GM19324 (cell line): ENCODE measurements at regions not wholly inside any gene's neighbourhood (a gene's known extent, or its start where the extent isn't known, plus 50 kb on each side); places are given as distances from the start of the nearest gene placed in this dataset.
"Not testable (repeated sequence)": the region's sequence is repeated elsewhere in the genome, so short reads cannot be mapped to it uniquely, and the experiment has no call there.

Experiments
- ATAC-seq: cut with Tn5 transposase; IDR thresholded peaks from one replicate; pipeline ENCODE4 v1.9.1; 2021; ENCODE audit warnings: mild to moderate bottlenecking, moderate library complexity; ENCODE audit not compliant: unreplicated experiment, low FRiP score

DNA sequence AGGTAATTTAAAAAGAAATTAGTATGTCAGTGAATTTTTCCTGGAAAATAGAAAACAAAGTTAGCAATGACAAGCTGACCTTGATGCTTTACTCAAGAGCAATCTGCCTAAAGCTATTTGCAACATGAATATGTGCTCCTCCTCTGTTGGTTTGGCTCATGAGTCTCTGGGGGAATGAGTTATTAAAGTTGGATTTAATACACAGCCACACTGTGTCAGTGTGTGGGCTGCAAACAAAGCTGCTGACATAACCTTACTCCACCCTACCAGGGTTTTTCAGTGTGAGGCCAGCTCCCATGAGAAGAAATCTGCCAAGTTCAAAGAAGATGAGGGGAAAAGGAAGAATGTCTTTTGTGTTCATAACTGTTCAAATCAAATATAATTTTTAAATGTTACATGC is 280.5 kb downstream of the TLL1 start:
- no peak for ATAC-seq

DNA sequence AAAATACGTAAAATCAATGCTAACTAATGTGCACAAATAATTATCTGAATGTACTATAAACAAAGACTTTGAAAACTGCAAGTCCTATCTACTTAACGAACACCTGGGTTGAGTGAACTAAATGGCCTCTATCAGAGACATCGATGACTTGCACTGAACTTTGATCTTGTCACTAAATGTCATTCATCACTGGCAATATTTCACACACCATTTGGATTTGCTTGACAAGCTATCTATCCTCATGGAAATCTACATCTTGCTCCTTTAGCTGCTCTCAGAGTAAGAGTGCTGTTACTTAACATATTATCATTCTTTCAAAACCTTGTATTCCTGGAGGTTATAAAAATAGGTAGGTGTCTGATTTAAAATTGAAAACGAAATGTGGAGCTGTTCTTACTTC is 289.3 kb downstream of the TLL1 start:
- no peak for ATAC-seq

DNA sequence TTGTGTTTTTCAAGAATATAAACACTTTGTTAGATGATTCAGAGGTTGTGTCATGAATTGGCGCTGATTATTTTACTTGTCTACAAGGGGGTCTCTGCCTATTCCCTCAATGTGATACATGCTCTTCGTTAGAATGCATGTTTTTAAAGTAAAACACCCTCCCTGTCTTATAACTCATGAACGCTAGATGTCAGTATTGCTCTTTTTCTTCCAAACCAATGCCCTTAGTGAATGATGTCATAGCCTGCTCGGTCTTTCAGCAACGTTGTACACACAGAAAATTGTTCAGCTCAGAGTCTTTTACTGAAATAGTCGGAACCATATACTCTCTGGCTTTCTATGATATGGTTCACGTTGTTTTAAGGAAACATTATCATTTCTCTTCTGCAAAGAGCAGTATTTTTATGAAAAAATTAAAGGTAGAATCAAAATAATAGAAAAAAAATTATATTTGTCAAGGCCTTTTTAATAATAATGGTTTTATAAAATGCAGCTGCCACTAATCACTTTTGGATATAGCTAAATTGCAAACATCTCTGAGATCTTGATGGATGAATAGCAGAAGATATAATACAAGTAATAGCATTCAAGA is 292.9 kb downstream of the TLL1 start:
- ATAC-seq: peak; percentile 94

DNA sequence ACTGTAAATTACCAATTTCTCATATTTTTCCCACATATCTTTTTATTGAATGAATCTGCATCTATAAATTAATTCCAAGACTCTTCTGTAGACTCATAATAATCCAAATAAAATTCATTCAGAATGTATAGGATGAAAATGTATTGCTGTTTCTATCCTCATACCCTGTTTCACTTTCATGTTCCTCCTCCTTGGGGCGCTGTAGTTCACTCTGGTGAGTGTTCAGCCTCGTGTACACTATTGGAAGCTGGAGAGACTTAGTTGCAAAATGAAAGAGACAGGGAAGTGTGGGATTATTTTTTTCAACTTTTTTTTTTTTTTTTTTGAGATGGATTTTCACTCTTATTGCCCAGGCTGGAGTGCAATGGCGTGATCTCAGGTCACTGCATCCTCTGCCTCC is 296.1 kb downstream of the TLL1 start:
- ATAC-seq: no peak

DNA sequence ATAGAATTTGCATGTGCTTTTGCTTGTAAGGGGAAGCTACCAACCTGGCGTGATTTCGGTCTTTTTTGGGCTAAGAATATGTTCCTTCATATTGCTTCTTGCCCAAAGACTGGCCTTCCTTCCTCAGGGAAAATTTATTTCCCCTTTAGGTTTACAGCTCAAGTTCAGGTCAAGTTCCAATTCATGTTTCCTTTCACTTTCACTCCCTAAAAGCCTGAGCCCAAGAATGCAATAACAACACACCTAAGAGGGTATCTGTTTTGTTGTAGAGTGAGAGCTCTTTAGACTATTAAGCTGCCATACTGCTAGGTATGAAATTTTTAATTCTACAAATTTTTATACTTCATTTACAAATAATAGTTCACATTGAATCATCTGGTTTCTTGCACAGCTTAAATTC is 299.6 kb downstream of the TLL1 start:
- no peak for ATAC-seq

DNA sequence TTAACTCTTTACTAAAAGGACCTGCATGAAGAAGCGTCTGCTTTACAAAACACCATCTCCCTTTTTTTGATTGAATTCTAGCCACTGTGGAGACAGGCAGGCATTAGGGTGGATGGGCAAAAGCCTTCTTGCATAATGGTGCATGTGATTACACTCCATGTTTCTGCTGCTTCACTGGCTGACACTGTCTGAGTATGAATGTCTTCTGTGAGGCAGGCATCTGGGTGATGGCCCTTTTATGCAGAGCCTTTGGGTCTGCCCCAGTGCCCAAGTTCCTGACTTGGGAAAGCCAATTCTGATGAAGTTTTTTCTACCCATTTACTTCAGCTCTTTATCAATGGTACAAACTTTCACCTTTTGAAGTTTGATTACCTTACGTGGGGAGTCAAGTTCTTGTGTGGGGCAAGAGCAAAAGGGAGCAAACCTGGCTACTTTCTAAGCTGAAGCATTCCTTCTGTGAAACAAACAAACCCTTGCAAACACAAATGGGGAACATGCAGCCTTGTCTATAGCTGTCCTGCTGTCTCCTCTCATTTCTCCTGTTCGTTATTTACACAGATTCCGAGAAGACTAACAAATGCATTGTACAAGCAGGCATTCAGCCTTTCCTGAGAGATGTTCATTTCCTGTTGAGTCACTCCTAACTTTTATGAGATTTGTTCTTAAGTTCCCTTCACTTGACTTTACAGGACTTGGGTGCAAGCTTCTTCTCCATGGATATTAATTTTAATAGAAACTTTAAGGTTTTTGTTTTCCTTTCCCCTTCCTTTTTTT is 301.9 kb downstream of the TLL1 start:
- no peak for ATAC-seq

DNA sequence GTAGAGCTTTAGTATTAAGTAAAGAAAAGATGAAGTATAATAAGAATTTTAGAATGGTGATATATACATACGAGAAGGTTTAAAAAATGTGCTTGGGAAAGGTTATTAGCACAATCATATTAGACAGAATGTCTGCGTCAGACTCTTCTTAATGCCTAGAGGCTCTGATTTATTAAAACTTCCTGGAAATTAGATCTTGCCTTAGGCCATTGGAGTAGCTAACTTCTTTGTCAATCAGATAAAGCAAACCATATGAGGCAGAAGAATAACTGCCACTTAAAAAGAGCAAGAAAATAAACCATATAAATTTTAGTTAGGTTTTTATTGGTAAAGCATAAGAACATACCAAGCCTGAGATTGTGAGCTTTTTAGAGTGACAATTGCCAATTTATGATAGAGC is 309.1 kb downstream of the TLL1 start:
- no peak for ATAC-seq

DNA sequence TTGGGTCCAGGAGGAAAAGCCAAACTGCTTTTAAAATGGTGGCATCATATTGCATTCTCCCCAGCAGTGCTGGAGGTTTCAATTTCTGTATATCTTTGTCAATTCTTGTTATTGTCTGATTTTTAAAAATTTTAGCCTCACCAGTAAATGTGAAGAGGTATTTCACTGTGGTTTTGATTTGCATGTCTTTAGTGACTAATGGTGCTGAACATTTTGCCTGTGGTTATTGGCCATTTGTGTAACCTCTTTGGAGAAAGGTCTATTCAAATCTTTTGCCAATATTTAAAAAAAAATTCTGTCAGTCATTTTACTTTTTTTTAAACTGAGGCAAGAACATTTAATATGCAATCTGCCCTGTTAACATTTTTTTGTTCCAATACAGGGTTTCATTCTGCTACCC is 322.1 kb downstream of the TLL1 start:
- no peak for ATAC-seq

DNA sequence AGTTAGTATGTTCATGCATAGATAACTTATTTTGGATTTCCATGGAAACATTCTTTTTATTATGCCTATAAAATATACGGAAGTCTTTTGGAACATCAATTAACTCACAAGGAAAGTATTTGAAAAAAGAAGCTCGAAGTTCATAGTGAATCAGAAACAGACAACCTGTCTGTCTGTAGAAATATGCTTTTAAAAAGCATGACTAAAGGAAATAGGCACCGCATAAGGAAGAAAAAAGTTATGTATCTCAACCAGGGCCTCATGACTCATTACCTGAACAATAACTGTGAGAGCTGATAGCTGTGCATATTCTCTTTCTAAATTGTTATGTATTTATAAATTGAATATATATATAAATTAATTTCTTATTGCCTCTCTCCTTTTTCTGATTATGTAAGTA is 324.1 kb downstream of the TLL1 start:
- no peak for ATAC-seq

DNA sequence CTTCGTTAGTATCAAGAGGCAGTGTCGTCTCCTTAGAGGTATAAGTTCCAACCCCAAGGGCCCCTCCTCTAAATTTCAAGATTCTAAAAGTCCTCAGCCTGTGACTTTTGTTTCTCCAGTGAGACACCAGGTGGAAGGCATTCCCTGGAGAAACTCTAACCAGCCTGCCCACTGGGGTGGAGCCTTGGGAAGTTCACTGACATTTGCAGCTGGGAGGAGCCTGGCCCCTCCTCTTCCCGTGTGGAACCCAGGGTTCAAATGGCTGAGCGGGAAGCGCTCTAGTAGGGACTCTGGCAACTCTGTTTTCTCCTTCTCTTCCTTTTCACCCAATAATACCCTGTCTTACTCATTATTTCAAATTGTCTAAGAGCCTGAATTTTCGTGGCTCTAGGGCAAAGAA is 325.0 kb downstream of the TLL1 start:
- ATAC-seq: no peak

DNA sequence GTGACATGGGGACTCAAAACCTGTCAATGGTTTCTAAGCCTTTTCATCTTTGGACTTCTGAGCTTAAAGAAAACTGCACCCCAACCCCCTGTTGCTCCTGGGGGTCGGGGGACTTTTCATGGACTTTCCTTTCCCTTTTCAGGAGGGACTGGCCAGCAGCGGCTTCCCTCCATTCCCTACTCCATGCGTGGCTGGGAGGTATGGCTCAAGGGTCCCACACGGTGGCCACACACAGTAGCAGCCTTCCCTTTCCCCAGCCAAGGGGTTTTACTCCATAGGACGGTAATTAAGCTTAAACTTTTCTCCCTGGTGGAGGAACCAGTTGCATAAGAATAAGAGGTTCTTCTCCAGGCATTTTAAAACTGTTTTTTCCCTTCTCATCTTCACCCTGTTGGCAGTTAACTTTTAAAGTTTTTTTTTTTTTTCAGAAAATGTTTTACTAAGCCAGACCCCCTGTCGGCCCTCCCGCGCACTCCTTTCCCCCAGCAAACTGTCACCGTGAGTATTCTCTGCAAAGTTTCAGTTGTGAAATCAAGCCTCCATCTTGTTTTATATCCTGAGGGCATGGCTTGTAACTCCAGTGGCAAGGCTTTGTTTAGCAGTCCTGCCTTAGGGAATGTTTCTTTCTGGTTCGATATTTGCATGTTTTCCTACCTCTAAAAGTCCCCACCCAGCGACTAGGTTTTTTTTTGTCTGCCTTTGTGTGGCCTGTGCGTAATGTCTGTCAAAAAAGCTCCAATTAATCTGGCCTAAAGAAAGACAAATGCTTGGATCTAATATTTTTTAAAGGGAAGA is 325.7 kb downstream of the TLL1 start:
- no peak for ATAC-seq

DNA sequence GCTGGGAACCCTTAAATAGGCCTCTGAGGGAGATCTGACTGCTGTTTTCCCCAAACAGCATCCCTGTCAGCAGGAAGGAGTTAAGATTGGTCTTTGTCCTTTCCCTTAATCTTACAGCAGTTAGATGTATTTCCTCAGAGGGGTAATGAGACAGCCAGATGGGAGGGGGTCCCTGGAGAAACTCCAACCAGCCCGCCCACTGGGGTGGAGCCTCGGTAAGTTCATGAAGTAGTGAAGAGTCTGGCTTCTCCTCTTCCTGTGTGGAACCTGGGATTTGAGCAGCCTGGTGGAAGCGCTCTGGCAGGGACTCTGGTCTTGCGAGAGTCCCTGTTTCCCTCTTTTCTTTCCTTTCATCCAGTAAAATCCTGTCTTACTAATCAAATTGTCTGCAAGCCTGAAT is 330.0 kb downstream of the TLL1 start:
- ATAC-seq: no peak

DNA sequence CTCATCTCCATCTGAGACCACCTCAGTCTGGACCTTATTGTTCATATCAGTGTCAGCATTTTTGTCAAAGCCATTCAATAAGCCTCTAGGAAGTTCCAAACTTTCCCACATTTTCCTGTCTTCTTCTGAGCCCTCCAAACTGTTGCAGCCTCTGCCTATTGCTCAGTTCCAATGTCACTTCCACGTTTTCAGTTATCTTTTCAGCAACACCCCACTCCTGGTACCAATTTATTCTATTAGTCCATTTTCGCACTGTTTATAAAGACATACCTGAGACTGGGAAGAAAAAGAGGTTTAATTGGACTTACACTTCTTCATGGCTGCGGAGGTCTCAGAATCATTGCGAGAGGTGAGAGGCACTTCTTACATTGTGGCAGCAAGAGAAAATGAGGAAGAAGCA is 339.3 kb downstream of the TLL1 start:
- not testable (repeated sequence) for ATAC-seq

DNA sequence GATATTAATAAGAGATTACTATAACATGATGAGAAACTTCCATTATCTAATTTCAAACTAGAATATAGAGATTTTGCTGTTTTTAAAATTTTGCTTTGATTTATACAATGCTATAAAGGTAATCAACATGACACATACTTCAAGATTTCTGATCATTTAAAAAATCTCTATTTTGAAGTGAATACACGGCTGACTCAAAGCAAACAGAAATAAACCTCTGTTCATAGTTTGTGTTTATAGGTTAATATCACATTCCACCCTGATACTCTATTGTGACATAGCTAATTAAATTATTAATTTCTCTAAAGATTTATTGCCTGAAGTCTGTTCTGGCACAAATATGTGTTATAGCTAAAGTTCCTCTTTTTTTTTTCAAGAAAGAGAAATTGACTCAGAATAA is 349.2 kb downstream of the TLL1 start:
- ATAC-seq: no peak

DNA sequence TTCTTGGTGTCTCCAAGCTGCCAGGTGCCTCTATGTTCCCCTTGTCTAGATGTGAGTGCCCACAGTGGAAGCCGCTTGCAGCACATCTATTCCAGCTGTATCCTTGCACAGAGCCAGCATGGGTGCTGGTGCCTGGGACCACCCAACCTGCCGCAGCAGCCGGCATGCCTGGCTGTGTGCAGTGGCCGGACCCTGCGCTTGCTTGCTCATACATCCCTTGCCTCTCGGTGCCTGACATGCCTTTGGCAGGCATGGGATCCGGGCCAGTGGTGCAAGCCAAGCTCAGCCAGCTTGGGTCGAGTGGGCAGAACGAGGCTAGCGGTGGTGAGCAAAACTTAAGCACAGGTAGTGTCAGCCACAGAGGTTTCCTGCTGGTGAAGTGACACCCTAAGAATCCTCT is 355.1 kb downstream of the TLL1 start:
- no peak for ATAC-seq

DNA sequence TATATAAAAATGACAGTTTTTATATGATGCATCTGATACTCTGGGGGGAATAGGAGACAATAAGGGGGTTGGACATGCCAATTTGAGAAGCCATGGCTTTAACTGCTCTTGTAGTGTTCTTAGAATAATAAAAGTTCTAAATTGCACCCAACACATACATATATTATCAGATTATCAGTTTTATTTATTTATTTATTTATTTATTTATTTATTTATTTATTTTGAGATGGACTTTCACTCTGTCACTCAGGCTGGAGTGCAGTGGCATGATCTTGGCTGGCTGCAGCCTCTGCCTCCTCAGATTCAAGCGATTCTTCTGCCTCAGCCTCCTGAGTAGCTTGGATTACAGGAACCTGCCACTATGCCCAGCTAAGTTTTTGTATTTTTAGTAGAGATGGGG is 356.8 kb downstream of the TLL1 start:
- ATAC-seq: no peak

DNA sequence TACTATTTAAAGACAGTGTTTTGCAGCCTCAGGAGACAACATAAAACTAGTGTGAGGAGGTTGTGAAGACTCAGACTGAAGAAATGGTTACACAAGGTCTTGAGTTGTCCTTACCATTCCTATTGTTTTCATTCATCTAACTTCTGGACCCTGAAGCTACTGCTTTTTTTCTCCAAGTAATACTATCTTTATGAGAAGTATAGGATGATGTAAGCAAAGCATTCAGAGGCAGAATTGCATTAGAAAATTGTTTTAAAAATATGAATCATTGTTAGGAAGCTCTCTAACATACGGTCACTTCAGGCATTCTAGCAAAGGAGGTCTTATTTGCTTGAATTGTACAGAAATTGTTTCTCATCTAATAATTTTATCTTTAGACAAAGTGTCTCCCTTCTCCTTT is 357.8 kb downstream of the TLL1 start:
- ATAC-seq: no peak

DNA sequence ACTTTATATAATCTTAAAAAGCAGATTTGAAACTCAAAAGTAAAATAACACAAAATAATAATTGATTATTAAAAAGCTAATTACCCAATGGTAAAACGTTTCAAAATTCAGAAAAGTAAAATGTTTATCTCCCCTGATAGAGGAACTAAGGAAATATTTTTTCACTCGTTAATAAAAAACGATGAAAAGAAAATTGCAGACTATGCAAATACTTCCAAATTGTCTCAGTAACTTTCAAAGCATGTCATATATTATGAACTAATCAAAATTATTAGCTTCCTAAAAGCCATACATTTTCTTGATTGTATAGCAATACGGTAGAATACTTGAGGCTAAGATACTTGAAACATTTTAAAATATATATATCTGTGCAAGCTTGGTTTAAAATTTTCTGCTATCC is 366.3 kb downstream of the TLL1 start:
- no peak for ATAC-seq

DNA sequence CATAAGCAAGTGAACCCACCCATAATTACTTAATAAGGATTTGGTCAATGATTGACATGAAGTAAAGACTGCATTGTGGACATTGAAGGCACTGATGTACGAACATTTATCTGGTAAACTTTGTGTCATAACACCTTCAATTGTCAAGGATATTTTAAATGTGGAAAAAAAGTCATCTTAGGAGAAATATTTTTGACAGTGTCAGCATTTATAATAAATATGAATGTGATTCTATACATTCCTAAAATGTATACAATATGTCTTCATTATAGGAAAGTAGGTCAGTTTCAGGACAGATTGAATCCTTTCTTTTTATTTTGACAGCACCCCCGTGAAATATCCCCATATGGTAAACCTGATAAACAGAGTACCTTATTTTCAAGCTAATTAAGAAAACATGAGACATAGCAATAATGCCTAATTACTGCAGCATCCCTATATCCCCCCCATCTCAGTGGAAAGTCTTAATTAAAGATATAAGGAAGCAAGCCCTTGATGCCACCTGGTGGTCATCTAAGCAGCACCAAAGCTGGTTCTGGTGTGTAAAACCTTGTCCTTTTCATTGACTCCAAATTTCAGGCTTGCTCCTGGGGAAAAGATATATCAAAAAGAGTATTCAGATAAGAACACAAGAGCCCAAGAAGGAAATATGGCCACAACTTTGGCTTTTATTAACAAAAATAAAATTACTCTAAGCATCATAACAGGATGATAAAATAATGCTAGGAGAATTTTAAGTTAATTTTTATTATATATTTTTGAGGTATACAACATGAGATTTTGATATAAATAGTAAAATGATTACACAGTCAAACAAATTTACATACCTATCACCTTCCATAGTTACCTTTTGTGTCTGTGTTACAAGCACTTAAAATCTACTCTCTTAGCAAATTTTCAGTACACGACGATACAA is 379.7 kb downstream of the TLL1 start:
- no peak for ATAC-seq

DNA sequence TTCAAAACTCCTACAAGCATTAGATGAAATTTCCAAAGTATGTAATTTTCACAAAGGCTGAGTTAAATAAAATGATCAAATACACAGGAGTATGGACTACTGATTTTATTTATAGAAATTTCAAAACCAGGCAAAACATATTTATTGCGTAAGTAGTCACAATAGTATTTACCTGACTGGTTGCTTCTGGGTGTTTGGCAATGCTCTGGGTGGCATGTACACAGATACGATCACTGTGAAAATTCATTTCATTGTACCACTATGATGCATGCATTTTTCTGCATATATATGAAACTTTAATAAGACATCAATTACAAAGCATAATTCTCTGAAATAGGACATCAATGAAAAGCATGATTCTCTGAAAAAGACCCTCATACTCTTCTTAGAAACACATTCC is 384.2 kb downstream of the TLL1 start:
- ATAC-seq: no peak

DNA sequence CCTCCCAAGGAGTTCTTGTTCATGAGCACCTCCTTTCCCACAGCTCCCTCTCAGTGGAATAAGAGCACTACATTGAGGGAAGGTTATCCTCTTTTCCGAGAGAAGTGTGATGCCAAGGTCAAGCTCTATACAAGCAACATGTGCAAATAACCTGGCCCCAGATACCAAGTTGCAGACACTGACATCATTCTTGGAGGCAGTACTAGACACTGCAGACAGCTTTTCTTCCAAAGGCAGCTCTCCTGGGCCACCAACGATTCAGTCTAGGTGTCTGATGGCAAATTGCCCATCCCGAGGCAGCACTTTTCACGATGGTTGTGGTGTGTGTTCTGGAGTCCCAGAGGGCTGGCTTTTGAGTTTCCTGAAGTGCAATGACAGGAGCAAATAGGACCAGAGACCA is 384.9 kb downstream of the TLL1 start:
- no peak for ATAC-seq
